HG03045 (cell line): ENCODE measurements at regions not wholly inside any gene's neighbourhood (a gene's known extent, or its start where the extent isn't known, plus 50 kb on each side); places are given as distances from the start of the nearest gene placed in this dataset.
"Not testable (repeated sequence)": the region's sequence is repeated elsewhere in the genome, so short reads cannot be mapped to it uniquely, and the experiment has no call there.

Experiments used
- ATAC-seq: cut with Tn5 transposase; IDR thresholded peaks from one replicate; pipeline ENCODE4 v1.9.1; 2021; ENCODE audit warnings: mild to moderate bottlenecking, moderate library complexity; ENCODE audit not compliant: unreplicated experiment

DNA sequence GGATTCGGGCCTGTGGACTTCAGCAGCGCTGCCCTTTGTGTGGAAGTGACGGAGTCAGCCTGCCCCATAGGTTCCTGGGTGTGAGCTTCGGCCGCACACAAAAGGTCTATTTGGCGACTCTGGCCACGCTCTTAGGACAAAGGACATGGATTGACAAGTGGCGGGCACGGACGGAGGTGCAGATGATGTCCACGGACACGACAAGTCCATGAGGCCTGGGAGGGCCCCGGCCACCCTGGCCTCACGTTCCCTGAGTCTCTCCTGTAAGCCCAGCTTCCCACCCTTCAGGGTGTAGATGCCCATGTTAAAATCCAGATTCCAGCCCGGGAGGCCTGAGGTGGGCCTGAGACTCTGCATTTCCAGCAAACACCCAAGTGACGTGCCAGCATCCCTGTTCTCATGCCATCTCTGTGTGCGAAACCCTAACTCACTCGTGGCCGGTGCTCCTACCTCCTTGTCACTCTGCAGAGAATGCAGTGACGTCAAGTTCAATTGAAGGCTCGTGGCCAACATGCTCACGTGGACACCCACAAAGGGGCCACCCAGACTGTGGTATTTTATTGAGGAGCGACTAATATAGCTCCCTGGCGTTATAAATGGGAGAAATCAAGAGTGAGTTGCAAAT lies 111.7 kb downstream of the RTP5 start:
- ATAC-seq, result no peak

DNA sequence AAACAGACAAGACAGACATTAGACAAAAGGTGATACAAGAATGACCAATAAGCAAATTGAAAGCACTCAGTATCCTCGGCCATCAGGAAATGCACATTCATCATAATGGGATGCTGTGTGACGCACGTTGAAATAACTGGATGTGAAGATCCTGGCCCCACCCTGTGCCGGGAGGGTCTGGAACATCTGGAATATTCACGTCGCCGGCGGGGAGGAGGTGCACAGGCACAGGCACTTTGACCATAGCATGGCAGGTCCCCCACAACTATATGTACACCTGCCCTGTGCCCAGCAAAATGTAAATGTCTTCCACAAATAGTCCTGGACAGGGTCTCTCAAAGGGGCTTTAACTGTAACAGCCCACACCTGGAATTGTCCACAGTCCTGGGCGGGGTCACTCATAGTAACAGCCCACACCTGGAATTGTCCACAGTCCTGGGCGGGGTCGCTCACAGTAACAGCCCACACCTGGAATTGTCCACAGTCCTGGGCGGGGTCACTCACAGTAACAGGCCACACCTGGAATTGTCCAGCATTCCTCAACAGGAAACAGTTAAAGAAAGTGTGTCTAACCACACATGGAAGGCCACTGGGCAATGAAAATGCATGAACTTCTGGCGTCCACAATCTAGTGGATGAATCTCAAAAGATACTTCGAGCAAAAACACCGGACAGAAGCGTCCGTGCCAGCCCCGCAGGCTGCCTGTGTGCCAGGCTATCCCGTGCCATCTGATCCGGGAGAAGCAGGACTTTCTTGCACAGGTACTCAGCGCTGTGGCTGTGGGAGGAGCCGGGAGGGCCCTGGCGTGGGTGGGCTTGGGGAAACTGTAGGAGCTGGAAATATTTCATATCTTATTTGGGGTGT lies 113.4 kb downstream of the RTP5 start:
- no peak for ATAC-seq

DNA sequence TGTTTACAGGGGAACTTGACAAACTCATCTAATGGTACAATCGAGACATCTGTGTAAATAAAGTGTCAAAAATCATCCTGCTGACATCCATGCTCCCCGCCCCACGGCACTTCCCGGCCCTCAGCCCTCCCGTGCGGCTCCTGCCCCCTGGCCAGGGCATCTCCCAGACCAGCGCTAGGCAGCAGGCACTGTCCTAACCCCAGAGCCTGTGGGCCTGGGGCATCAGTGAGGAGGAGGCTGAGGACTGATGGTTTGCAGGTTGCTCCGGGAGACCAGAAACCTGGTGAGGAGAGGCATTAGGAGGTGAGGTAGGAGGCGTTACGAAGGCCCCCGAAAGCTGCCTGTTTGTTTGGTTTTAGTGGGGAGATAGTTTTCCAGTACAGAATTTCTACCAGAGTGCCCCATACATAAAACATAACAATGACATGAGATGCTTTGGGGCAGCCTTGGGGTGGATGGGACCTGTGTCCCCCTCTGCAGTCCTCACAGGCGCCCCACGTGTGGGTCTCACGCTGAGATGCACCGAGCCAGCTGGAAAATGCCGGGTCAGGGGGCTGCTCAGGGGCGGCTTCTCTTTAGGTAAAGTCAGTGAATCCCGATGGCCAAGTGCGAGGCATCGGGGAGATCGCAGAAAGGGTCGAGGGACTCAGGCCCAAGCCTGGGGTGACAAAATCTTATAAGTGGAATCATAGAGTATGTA lies 114.2 kb downstream of the RTP5 start:
- no peak for ATAC-seq

DNA sequence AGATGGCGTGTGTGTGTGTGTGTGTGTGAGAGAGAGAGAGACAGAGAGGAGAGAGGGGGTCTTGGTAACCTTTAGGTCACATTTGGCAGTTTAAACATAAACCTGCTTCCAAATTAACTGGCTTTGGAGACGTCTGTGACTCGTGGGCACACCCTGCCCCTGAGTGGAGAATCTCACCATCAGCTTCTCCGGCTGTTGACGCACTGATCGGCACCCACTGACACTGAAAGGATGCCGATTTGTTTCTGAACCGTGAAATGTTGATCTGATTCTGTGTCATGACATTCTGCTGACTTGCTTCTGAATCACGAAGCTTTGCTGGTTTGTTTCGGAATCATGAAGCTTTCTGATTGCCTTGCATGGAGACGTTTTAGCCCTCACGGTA lies 114.7 kb downstream of the RTP5 start:
- no peak for ATAC-seq

DNA sequence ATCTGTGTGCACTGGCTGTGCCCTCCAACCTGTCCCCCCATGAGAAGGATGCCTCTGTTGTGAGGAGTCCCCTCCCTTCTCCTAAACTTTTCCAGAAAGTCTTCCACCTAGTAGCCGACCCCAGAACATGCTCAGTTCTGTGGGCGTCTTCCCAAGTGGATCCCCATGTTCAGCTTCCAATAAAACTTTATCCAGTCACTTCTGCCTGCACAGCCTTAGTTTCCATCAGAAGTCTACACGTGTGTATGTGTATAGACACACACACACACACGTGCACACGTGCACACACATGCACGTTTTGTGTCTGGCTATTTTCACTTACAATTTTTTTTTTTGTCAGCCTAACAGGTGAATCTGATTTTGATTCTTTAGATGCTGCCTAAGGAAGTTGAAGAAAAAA lies 115.1 kb downstream of the RTP5 start:
- ATAC-seq, result no peak

DNA sequence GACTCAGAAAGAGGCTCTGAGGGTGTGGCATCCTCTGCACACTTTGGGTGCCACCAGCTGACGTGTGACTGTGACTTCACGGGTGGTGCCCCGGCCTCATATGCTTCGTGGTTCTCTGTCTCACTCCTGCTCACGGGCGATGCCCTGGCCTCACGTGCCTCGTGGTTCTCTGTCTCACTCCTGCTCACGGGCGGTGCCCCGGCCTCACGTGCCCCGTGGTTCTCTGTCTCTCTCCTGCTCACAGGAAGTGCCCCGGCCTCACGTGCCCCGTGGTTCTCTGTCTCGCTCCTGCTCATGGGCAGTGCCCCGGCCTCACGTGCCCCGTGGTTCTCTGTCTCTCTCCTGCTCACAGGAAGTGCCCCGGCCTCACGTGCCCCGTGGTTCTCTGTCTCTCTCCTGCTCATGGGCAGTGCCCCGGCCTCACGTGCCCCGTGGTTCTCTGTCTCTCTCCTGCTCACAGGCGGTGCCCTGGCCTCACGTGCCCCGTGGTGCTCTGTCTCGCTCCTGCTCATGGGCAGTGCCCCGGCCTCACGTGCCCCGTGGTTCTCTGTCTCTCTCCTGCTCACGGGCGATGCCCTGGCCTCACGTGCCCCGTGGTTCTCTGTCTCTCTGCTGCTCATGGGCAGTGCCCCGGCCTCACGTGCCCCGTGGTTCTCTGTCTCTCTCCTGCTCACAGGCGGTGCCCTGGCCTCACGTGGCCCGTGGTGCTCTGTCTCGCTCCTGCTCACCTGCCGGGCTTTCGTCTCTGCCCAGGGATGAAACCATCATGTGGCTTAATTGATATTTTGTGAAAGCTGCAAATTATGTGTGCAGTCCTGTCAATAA lies 115.8 kb downstream of the RTP5 start:
- not testable (repeated sequence) for ATAC-seq

DNA sequence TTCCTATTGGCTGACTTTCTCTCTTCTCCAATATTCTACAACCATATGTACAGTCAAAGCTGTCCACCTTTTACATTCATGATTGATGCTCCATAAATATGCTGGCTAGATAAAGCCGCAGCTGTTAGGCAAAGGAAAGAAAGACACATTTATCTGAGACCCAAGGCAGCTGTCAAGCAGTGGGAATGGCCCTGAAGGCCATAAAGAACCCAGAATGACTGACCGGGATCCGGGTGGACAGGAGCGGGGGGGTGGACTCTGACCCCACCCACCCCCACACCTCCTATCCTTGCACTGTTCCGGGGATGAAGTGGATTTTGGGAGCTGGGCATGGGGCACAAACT lies 116.4 kb downstream of the RTP5 start:
- no peak for ATAC-seq

DNA sequence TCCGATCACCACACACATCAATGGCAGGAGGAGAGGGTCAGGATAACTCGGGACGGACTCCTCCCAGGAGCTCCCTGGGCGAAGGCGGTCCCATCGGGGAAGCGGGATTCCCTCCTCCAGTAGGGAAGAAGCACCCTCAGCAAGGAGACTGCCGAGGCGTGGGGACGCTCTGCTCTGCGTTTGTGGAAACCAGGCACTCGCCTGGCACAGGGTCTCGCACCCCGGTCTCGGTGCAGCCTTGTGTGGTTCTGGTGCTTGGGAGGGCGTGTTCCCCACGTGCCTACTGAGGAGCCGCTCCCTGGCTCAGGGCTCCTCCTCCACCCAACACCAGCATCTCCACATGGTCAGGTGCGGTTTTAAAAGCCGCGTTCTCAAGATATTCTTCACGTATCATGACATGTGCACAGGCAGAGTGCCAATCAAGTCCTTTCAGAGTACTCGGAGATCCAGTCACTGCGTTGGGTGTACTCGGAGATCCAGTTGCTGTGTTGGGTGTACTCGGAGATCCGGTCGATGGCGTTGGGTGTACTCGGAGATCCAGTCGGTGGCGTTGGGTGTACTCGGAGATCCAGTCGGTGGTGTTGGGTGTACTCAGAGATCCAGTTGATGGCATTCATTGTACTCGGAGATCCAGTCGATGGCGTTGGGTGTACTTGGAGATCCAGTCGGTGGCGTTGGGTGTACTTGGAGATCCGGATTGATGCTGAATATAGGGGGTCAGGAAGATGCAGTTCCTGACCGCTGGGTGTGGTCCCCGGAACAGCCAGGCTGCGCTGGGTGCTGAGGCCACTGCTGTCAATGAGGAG lies 117.5 kb downstream of the RTP5 start:
- ATAC-seq, result no peak

DNA sequence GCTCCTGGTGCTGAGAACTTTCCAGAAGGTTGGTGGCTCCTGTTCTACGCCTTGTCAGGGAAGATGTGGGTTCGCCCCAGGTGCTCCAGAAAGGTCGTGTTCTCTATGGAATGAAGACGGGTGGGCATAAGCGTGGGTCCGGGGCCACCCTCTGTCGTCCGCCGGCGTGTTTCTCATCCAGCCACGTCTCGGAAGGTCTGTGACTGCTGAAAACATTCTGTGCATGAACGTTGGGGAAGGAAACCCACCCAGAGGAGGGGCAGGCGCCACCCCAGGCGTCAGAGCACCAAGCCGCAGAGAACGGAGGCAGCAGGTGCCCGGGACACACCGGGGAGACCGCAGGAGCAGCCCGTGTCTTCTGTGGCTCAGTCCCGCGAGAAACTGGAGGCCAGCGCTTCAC lies 118.2 kb downstream of the RTP5 start:
- ATAC-seq, result no peak

DNA sequence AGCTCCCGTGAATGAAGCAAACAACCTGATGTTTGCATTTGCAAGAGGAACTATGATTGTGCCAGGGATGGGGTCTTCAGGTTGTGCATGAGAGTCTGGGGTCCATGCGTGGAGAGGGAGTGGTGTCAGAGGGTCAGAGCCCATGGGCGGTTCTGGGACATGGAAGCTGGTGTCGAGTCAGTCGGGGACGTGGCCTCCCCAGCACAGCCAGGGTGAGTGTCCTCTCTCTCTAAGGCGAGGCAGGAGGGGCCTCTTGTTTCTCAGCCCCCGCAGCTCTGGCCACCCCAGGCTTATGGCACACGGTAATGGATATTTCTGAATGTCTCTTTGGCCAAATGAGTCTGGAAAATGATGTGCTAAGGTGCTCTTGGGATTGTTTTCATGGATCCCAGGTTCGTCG lies 118.6 kb downstream of the RTP5 start:
- no peak for ATAC-seq

DNA sequence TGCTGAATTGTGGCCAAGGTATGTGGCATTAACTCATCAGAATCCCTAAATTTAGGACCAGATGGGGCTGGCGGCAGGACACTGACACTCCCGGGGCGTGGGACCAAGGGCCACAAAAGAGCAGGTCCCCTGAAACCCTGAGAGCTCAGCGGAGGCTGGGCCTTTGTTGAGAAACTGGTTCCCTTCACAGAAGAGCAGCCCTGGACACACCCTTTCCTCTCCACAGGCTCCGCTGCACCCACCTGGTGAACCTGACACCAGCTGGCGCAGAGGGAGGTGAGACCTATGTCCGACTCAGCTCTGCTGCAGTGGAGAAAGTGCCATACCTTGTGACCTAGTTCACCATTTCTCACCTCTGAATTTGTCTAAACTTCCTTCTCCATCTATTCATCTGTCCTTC lies 119.5 kb downstream of the RTP5 start:
- no peak for ATAC-seq

DNA sequence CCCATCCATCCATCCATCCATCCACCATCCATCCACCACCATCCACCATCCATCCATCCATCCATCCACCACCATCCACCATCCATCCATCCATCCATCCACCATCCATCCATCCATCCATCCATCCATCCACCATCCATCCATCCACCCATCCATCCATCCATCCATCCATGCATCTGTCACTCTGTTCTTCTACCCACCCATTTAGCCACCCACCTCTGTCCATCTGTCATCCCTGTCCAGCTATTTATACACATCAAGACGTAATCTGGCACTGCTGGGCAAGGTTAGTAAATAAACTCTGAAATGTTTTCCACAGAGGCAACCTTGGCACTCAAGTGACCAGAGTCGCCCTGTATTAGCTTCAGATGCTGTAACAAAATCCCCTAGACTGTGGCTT lies 120.9 kb downstream of the RTP5 start:
- ATAC-seq, result no peak

DNA sequence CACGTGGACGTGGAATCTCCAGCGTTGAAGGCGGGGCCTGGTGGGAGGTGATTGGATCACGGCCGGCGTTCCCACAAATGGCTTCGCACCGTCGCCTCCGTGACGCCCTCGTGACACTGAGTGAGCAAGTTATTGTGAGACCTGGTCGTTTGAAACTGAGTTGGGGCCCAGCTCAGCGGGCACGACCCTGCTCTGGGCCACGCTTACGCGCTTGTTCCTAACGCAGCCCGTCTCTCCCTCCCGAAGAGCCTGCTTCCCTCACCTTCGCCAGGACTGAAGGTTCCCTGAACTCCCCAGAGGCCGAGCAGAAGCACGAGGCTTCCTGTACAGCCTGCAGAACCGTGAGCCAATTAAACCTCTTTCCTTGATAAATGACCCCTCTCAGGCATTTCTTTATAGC lies 121.8 kb downstream of the RTP5 start:
- no peak for ATAC-seq

DNA sequence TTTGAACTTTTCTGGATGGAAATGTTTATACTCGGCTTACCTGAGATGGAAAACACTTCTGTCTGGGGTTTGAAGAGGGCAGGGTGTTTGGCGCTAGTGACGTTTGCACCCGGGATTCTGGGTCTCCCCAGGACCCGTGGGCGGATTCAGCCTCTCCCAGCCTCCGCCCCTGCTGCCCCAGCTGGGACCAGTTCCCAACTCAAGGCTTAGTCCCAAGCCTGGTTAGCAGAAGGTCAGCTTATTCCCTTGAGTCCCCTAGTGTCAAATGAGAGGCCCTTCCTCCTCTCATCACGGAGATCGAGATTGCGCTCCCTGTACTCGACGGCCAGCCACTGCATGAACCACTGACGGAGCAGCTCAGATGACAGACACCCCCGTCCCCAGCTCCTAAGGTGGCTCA lies 123.2 kb downstream of the RTP5 start:
- ATAC-seq, result no peak

DNA sequence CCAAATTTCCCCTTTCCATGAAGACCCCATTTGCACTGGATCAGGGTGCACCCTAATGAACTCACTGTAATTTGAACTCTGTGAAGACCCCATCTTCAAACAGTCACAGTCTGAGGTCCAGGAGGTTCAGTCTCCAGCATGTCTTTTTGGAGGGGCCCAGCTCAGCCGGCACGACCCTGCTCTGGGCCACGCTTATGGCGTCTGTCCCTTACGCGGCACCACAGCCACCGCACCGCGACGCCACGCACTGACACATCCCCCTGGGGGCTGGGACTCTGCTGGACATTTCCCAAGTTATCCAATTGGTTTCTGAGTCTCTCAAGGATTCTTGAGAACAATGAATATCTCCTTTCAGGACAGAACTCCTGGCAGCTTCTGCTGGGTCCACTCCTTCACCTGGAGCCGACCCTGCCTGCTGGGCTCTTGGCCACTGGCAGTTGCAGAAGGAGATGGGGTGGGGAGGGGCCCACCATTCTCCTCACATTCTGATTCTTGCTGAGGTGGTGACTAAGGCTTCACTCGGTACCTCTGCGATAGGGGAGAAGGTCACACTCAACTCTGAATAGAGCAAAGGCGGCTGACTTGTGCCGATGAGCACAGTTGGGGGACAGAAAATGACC lies 124.0 kb downstream of the RTP5 start:
- ATAC-seq, result no peak

DNA sequence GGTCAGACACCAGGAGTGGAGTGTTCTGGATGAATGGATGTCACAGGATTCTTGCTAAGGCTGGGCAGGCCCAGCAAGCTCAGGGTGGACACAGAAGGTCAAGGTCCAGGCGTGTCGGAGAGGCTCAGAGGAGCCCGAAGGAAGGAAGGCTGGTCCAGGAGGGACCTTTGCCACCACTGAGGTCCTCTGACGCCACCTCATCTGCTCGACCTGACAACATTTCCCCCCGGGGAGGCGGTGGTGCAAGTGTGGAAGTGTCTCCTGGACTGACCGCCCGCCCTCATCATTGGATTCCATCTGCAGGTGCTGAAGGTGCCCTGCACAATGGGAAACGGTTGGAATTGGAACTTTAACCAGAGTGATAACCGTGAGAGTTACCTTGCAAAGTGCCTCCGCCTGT lies 124.6 kb downstream of the RTP5 start:
- ATAC-seq, result no peak

DNA sequence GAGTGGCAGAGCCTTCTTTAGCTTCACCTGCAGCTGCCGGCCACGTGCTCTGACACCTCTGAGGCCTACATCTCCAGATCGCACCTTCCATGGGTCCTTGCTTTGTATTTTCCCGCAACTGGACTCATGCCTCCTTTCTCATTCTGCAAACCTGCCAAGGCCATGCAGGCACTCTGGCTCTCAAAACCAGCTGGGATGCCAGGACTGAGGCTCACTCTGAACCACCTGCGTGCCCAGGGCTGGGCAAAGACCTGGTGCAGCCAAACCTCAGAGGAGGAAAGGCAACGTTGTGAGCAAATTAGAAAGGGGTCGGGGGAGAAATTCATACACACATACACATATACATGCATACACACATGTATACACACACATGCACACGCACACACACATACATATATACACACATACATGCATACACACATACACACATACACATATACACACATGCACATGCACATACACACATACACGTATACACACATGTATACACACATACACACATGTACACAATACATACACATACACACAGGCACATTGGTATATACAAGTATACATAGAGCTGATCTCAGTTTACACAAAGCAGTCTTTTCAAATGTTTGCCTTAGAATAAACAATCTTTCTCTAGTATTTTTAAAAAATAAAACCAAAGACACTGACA lies 125.2 kb downstream of the RTP5 start:
- ATAC-seq, result no peak

DNA sequence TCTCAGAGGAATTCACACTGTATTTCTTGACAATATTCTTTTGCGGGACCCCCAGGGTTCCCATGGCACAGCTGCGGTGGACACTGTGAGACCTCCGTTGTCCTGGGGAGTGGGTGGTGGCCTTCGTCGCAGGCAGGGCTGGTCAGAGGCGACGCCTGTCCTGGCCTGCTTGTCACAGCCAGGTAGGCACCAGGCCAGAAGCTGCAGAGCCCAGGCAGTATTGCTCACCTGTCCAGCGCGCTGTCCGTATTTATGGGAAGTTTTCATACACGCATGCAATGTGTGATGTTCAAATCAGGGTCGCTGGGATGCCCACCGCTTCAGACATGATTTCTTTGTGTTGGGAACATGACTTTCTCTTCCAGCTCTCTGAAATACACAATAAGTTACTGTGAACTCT lies 126.6 kb downstream of the RTP5 start:
- ATAC-seq, result no peak

DNA sequence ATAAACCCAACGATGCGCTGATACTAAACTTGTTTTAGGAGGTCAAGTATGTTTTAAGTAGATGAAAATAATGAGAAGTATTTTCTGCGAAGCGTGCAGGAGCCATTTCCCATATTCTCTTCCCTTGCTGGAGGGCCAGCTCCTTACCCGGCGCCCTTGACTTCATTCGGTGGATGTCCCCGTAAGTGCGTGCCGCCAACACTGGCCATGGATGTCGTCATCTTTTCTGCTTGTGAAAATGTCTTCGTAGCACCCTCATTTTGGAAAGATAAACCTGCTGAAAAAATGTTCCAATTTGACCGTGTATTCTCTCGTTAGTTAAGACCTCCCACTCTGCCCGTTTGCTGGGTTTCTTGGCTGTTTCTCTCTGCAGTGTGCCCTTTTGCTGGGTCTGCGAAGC lies 127.5 kb downstream of the RTP5 start:
- ATAC-seq, result no peak

DNA sequence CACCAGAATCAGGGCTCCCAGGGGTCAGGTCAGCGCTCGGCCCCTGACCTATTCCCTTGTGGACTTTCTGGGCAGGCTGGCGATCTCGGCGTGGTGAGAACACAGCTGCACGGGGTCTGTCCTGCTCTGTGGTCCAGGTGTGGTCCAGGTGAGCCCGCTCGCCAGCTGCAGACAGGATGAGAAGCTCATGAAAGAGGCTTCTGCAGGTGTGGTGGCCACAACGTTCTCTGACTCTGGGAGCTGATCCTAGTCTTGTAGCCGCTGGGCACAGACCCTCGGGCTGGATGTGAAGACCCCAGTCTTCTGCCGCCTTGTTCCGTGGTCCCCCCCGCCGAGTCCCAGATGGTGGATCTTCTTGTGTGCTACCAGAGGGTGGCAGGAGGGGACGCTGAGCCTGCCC lies 129.7 kb downstream of the RTP5 start:
- ATAC-seq, result no peak
